ENCODE measurements at regions not wholly inside any gene's neighbourhood (a gene's known extent, or its start where the extent isn't known, plus 50 kb on each side); places are given as distances from the start of the nearest gene placed in this dataset.

GRCh38 chr19:30755581-30755980 is 383.4 kb downstream of the ZNF536 start:
- in situ Hi-C loops (cut with HindIII; ENCODE audit: low pct_unique_long_range_greater_than_20kb, low sequenced_read_pairs), result no loop called here
- ChIA-PET CTCF (no interaction called here), POLR2A (no interaction called here)
- H3K36me3 ChIP-seq (ENCODE audit: control insufficient read depth, insufficient read depth, low read length), result no peaks in the 10 kb centered on the region
- BruUV-seq (replicated peaks), result no TSS peak
- no peak overlapping the region for H3K27ac ChIP-seq (ENCODE audit: low read length)
- no peak for DNase-seq (ENCODE audit: low read depth, low spot score)
- H3K4me3 ChIP-seq (ENCODE audit: low read depth in 2 of 2, low read length in 2 of 2), result no peak overlapping the region
- TF ChIP-seq CTCF (IDR thresholded peaks at IDR 0.05), result no peak
- TF ChIP-seq POLR2AphosphoS5 (IDR thresholded peaks at IDR 0.05; ENCODE audit: low read depth, low read length), result no peak
- no peak for TF ChIP-seq TCF7L2 (IDR thresholded peaks at IDR 0.05; ENCODE audit: low read depth, low read length)
- no peak for TF ChIP-seq REST (IDR thresholded peaks at IDR 0.05; ENCODE audit: insufficient read depth in 1 of 2, low read depth in 2 of 2, low read length in 1 of 2)
- TF ChIP-seq SIN3A (IDR thresholded peaks at IDR 0.05; ENCODE audit: borderline replicate concordance, insufficient read depth, low read depth, low read length), result no peak
- H3K4me1 ChIP-seq (ENCODE audit: control insufficient read depth, insufficient read depth, low read length), result no peaks in the 10 kb centered on the region
- H3K9me3 ChIP-seq (ENCODE audit: control insufficient read depth, insufficient read depth, low read depth, low read length), result no peaks in the 10 kb centered on the region
- intact Hi-C loops (cut with micrococcal nuclease; ENCODE audit: unreplicated experiment), result no loop called here
- no peak for ATAC-seq
- H3K27me3 ChIP-seq (ENCODE audit: control insufficient read depth, insufficient read depth, low read length), result peaks cover 3% of the 10 kb centered on the region; the same call in 1 of the 2 replicates

- DNase-seq (ENCODE audit: low read depth, low spot score), result no peak
- BruUV-seq (replicated peaks), result no TSS peak
- ChIA-PET POLR2A (no interaction called here), CTCF (no interaction called here)
- Histone ChIP-seq H3K4me1 (ENCODE audit: control insufficient read depth, insufficient read depth, low read length) (no peaks in the 10 kb centered on the region), H3K9me3 (ENCODE audit: control insufficient read depth, insufficient read depth, low read depth, low read length) (no peaks in the 10 kb centered on the region; the same call in 1 of the 2 replicates), H3K4me3 (ENCODE audit: low read depth in 2 of 2, low read length in 2 of 2) (no peak overlapping the region), H3K36me3 (ENCODE audit: control insufficient read depth, insufficient read depth, low read length) (no peaks in the 10 kb centered on the region), H3K27ac (ENCODE audit: low read length) (no peak overlapping the region), H3K27me3 (ENCODE audit: control insufficient read depth, insufficient read depth, low read length) (0 out of 2 replicates have a peak, but pooled peaks cover 3% of the 10 kb centered on the region)
- in situ Hi-C loops (cut with HindIII; ENCODE audit: low pct_unique_long_range_greater_than_20kb, low sequenced_read_pairs) (no loop called here), intact Hi-C loops (cut with micrococcal nuclease; ENCODE audit: unreplicated experiment) (no loop called here)
- no peak for ATAC-seq
- no peak for TF ChIP-seq TCF7L2 (IDR thresholded peaks at IDR 0.05; ENCODE audit: low read depth, low read length)
- no peak for TF ChIP-seq SIN3A (IDR thresholded peaks at IDR 0.05; ENCODE audit: borderline replicate concordance, insufficient read depth, low read depth, low read length)
- no peak for TF ChIP-seq POLR2AphosphoS5 (IDR thresholded peaks at IDR 0.05; ENCODE audit: low read depth, low read length)
- TF ChIP-seq CTCF (IDR thresholded peaks at IDR 0.05), result no peak
- no peak for TF ChIP-seq REST (IDR thresholded peaks at IDR 0.05; ENCODE audit: insufficient read depth in 1 of 2, low read depth in 2 of 2, low read length in 1 of 2)
Observed at GRCh38 chr19:30754162-30754561, 382.0 kb downstream of the ZNF536 start.

Measured in Panc1 (cell line).